ENCODE measurements at regions not wholly inside any gene's neighbourhood (a gene's known extent, or its start where the extent isn't known, plus 50 kb on each side); places are given as distances from the start of the nearest gene placed in this dataset.

DNA sequence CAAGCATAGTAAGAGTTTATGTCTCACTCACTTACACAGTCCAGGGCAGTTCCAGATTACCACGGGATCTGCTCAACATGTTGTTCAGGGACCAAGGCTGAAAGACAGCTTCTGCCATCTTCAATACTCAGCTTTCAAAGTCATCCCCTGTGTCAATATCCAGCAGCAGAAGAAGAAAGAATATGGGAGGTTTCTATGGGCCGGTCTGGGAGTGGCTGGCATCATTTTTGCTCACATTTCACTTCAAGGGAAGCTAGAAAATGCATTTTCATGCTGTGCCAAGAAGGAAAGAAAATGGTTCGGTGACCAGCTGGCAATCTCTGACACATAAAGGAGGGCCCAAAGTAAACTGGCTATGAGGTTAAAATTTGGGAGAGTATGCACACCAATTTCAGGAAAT is 211.5 kb upstream of the KLF3 start:
- TF ChIP-seq, protein P1, sequence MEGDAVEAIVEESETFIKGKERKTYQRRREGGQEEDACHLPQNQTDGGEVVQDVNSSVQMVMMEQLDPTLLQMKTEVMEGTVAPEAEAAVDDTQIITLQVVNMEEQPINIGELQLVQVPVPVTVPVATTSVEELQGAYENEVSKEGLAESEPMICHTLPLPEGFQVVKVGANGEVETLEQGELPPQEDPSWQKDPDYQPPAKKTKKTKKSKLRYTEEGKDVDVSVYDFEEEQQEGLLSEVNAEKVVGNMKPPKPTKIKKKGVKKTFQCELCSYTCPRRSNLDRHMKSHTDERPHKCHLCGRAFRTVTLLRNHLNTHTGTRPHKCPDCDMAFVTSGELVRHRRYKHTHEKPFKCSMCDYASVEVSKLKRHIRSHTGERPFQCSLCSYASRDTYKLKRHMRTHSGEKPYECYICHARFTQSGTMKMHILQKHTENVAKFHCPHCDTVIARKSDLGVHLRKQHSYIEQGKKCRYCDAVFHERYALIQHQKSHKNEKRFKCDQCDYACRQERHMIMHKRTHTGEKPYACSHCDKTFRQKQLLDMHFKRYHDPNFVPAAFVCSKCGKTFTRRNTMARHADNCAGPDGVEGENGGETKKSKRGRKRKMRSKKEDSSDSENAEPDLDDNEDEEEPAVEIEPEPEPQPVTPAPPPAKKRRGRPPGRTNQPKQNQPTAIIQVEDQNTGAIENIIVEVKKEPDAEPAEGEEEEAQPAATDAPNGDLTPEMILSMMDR (IDR thresholded peaks at IDR 0.05; ENCODE audit: low read depth, low read length): no peak
- H3K36me3 ChIP-seq: no peaks in the 10 kb centered on the region
- H3K4me1 ChIP-seq (ENCODE audit: low read depth): no peaks in the 10 kb centered on the region
- no peak overlapping the region for H3K4me3 ChIP-seq
- H3K27me3 ChIP-seq: no peaks in the 10 kb centered on the region
- H3K9me3 ChIP-seq (ENCODE audit: low read depth): no peaks in the 10 kb centered on the region
- DNase-seq (ENCODE audit: low read depth in 1 of 2, low spot score in 1 of 2): no peak
- H3K27ac ChIP-seq: no peak overlapping the region

DNA sequence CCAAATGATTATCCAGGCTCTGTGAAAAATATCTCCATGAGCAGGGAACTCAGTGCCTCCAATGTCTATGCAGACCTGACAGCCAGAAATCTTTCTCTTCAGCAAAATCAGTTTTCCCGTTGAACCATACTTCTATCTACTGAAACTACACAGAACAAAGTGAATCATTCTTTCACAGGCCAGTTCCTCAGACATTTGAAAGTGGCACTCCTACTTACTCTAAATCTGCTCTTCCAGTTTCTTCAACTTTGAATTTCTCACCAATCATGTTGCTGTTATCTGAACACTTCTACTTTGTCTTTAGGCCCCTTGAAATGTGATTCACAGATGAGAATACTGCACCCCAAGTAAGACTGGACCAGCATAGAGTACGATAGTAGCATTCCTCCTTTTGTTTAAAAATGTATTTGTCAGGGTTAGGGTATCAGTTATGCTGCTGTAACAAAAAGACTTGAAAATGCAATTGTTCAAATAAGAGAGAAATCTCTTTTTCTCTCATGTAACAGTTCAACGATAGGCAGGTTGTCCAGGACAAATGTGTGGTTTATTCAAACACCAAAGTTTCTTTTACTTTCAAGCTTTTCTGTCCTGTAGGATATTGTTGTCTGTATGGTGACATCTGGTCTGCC is 210.6 kb upstream of the KLF3 start:
- TF ChIP-seq, protein P1 (IDR thresholded peaks at IDR 0.05; ENCODE audit: low read depth, low read length): no peak

DNA sequence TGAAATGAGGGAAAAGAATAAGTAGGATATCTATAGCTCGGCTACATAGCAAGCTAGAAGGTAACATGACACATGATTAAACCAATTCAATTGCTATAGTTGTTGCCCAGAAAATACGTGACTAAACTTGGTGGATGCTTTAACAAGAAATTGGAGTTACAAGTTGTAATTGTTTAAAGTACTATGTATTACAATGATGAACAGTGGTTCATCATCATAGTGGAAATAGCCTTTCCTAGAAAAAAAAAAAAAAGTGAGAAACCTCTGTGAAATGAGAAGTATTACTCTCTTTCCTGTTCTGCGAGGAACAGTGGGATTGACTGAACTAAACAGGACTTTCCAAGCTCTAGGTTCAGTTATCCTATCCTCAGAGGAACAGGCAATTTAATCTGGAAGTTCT is 209.7 kb upstream of the KLF3 start:
- Histone ChIP-seq H3K4me3 (no peak overlapping the region), H3K36me3 (no peaks in the 10 kb centered on the region), H3K27ac (no peak overlapping the region), H3K27me3 (no peaks in the 10 kb centered on the region), H3K9me3 (ENCODE audit: low read depth) (no peaks in the 10 kb centered on the region), H3K4me1 (ENCODE audit: low read depth) (no peaks in the 10 kb centered on the region)
- DNase-seq (ENCODE audit: low read depth in 1 of 2, low spot score in 1 of 2): no peak
- TF ChIP-seq, protein P1 (IDR thresholded peaks at IDR 0.05; ENCODE audit: low read depth, low read length): no peak

More for the DNA sequence above, 210.6 kb upstream of the KLF3 start:
- Histone ChIP-seq H3K4me1 (ENCODE audit: low read depth) (no peaks in the 10 kb centered on the region), H3K27ac (no peak overlapping the region), H3K9me3 (ENCODE audit: low read depth) (no peaks in the 10 kb centered on the region), H3K4me3 (no peak overlapping the region), H3K27me3 (no peaks in the 10 kb centered on the region), H3K36me3 (no peaks in the 10 kb centered on the region)
- no peak for DNase-seq (ENCODE audit: low read depth in 1 of 2, low spot score in 1 of 2)

DNA sequence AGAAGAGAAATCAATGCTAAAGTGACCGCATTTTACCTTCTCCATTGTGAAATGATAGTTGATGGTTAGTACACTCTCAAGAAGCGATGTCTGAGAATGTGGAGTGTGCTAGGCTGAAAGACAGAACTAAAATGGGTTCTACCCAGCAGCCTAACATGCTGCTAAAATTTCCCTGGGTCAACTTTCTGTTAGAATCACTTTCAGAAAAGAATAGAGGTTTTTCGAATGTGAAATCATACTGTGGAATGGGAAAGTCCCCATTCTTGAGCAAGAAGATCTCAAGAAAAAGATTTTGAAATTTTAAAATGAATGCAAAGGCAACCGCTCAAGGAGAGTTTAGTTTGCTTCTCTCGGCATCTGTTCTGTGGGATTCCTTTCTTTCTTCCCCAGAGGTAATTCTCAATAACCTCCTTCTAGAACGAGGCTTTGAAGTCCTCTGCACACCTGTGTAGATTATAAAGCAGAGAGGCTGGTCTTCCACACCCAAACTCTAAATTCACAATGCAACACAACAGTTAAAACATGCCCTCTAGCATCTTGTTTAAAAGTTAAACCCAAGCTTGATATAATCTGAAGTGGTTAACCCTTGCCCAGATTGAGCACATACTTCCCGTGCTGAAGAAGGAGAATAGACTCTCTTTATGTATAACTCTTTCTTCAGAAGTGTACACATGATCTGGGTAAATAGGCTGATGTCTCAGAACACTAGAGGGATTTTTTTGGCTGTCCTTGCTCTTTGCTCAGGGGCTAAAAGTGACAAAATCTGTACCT is 208.7 kb upstream of the KLF3 start:
- no peak overlapping the region for H3K27ac ChIP-seq
- H3K27me3 ChIP-seq: no peaks in the 10 kb centered on the region
- no peaks in the 10 kb centered on the region for H3K9me3 ChIP-seq (ENCODE audit: low read depth)
- H3K4me1 ChIP-seq (ENCODE audit: low read depth): no peaks in the 10 kb centered on the region
- DNase-seq (ENCODE audit: low read depth in 1 of 2, low spot score in 1 of 2): no peak
- no peak overlapping the region for H3K4me3 ChIP-seq
- TF ChIP-seq, protein P1 (IDR thresholded peaks at IDR 0.05; ENCODE audit: low read depth, low read length): no peak
- no peaks in the 10 kb centered on the region for H3K36me3 ChIP-seq

DNA sequence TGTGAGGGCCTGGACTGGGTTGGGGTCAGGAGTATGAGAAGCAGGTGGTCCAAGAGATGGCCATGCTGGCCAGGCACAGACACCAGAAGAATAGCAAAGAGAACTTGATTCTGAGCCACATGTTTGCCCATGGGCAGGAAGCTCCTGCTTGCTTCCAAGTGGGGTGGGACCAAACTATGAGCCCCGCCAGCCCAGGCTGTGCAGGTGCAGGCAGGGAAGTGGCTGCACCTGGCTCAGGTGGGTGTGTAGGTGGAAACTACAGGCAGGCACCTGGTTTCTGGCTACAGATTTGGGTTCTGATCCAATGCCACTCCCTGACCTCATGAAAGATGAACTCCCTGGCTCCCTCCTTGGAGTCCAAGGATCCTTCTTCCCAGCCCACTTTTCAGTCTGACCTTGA is 207.9 kb upstream of the KLF3 start:
- Histone ChIP-seq H3K4me1 (ENCODE audit: low read depth) (no peaks in the 10 kb centered on the region), H3K4me3 (no peak overlapping the region), H3K36me3 (no peaks in the 10 kb centered on the region), H3K9me3 (ENCODE audit: low read depth) (no peaks in the 10 kb centered on the region), H3K27ac (no peak overlapping the region), H3K27me3 (no peaks in the 10 kb centered on the region)
- TF ChIP-seq, protein P1 (IDR thresholded peaks at IDR 0.05; ENCODE audit: low read depth, low read length): no peak
- DNase-seq (ENCODE audit: low read depth in 1 of 2, low spot score in 1 of 2): no peak
